Activated T-cell treated with anti-CD3 and anti-CD28 coated beads, Interleukin-2, amount 50 U/mL, for 4 hours (primary cell): ENCODE measurements at regions not wholly inside any gene's neighbourhood (a gene's known extent, or its start where the extent isn't known, plus 50 kb on each side); places are given as distances from the start of the nearest gene placed in this dataset.
A peak's percentile ranks its signal among the peaks of the same experiment; 100 is the strongest.

Experiments used
- ATAC-seq, 2 donors: fragments of 200-7000 bp; cut with Tn5 transposase; one replicate each; pipeline ENCODE4 v1.10.0; 2021
- DNase-seq: peaks from one replicate; pipeline ENCODE4 v3.0.0-alpha.2; 2020
- H3K27me3 Mint-ChIP-seq: one replicate; pipeline ENCODE4 v1.8.0; 2021; ENCODE audit warnings: low read depth, mixed read lengths
- H3K36me3 Mint-ChIP-seq: one replicate; pipeline ENCODE4 v1.8.0; 2022; ENCODE audit warnings: mixed read lengths; ENCODE audit not compliant: insufficient read depth
- H3K4me1 Mint-ChIP-seq: one replicate; pipeline ENCODE4 v1.8.0; 2021; ENCODE audit warnings: low read depth, mixed read lengths
- H3K4me3 Mint-ChIP-seq: one replicate; pipeline ENCODE4 v1.8.0; 2021; ENCODE audit warnings: mild to moderate bottlenecking, moderate library complexity, mixed read lengths
- H3K9me3 Mint-ChIP-seq: one replicate; pipeline ENCODE4 v1.8.0; 2021; ENCODE audit warnings: mixed read lengths

GRCh38 chr13:83516781-83517180 lies 365.5 kb downstream of the SLITRK1 start:
- no peaks in the 10 kb centered on the region for H3K36me3 Mint-ChIP-seq
- DNase-seq (no peak), ATAC-seq (peak in 1 of 2 donors; percentile 23)
- H3K9me3 Mint-ChIP-seq: peaks cover 8% of the 10 kb centered on the region
- H3K4me1 Mint-ChIP-seq: no peaks in the 10 kb centered on the region
- H3K27me3 Mint-ChIP-seq: no peaks in the 10 kb centered on the region
- no peak overlapping the region for H3K4me3 Mint-ChIP-seq

GRCh38 chr13:83515268-83516015 lies 366.8 kb downstream of the SLITRK1 start:
- DNase-seq (no peak), ATAC-seq (no peak)
- Mint-ChIP-seq H3K9me3 (peaks cover 8% of the 10 kb centered on the region), H3K27me3 (no peaks in the 10 kb centered on the region), H3K36me3 (no peaks in the 10 kb centered on the region), H3K4me3 (no peak overlapping the region), H3K4me1 (no peaks in the 10 kb centered on the region)

GRCh38 chr13:83508771-83509301 lies 373.4 kb downstream of the SLITRK1 start:
- Mint-ChIP-seq H3K27me3 (no peaks in the 10 kb centered on the region), H3K36me3 (no peaks in the 10 kb centered on the region), H3K4me1 (no peaks in the 10 kb centered on the region), H3K9me3 (peaks cover 6% of the 10 kb centered on the region), H3K4me3 (no peak overlapping the region)
- ATAC-seq (no peak), DNase-seq (no peak)

GRCh38 chr13:83503424-83503823 lies 378.9 kb downstream of the SLITRK1 start:
- H3K9me3 Mint-ChIP-seq: peaks cover 12% of the 10 kb centered on the region
- no peak overlapping the region for H3K4me3 Mint-ChIP-seq
- H3K36me3 Mint-ChIP-seq: no peaks in the 10 kb centered on the region
- H3K27me3 Mint-ChIP-seq: no peaks in the 10 kb centered on the region
- DNase-seq: no peak
- ATAC-seq: no peak
- no peaks in the 10 kb centered on the region for H3K4me1 Mint-ChIP-seq

GRCh38 chr13:83499286-83499685 lies 383.0 kb downstream of the SLITRK1 start:
- Mint-ChIP-seq H3K9me3 (peaks cover 12% of the 10 kb centered on the region), H3K36me3 (no peaks in the 10 kb centered on the region), H3K27me3 (no peaks in the 10 kb centered on the region), H3K4me1 (no peaks in the 10 kb centered on the region), H3K4me3 (no peak overlapping the region)
- DNase-seq (no peak), ATAC-seq (no peak)

- DNase-seq: no peak
- Mint-ChIP-seq H3K4me3 (no peak overlapping the region), H3K4me1 (no peaks in the 10 kb centered on the region), H3K27me3 (no peaks in the 10 kb centered on the region), H3K36me3 (no peaks in the 10 kb centered on the region), H3K9me3 (peaks cover 13% of the 10 kb centered on the region)
- ATAC-seq: no peak
Measured at GRCh38 chr13:83498481-83499190, 383.6 kb downstream of the SLITRK1 start.

GRCh38 chr13:83498045-83498444 lies 384.2 kb downstream of the SLITRK1 start:
- H3K9me3 Mint-ChIP-seq: peaks cover 10% of the 10 kb centered on the region
- H3K36me3 Mint-ChIP-seq: no peaks in the 10 kb centered on the region
- H3K4me3 Mint-ChIP-seq: no peak overlapping the region
- H3K27me3 Mint-ChIP-seq: no peaks in the 10 kb centered on the region
- DNase-seq: no peak
- no peaks in the 10 kb centered on the region for H3K4me1 Mint-ChIP-seq
- ATAC-seq: no peak

- DNase-seq: no peak
- peaks cover 9% of the 10 kb centered on the region for H3K9me3 Mint-ChIP-seq
- H3K4me3 Mint-ChIP-seq: no peak overlapping the region
- H3K4me1 Mint-ChIP-seq: no peaks in the 10 kb centered on the region
- ATAC-seq: no peak
- no peaks in the 10 kb centered on the region for H3K36me3 Mint-ChIP-seq
- H3K27me3 Mint-ChIP-seq: no peaks in the 10 kb centered on the region
Measured at GRCh38 chr13:83496501-83496900, 385.8 kb downstream of the SLITRK1 start.

GRCh38 chr13:83485101-83485500 lies 397.2 kb downstream of the SLITRK1 start:
- Mint-ChIP-seq H3K36me3 (no peaks in the 10 kb centered on the region), H3K9me3 (peaks cover 4% of the 10 kb centered on the region), H3K4me1 (no peaks in the 10 kb centered on the region), H3K4me3 (no peak overlapping the region), H3K27me3 (no peaks in the 10 kb centered on the region)
- no peak for DNase-seq
- no peak for ATAC-seq

- H3K36me3 Mint-ChIP-seq: no peaks in the 10 kb centered on the region
- DNase-seq (no peak), ATAC-seq (no peak)
- no peaks in the 10 kb centered on the region for H3K27me3 Mint-ChIP-seq
- no peak overlapping the region for H3K4me3 Mint-ChIP-seq
- peaks cover 19% of the 10 kb centered on the region for H3K9me3 Mint-ChIP-seq
- H3K4me1 Mint-ChIP-seq: no peaks in the 10 kb centered on the region
Measured at GRCh38 chr13:83471011-83471410, 411.3 kb downstream of the SLITRK1 start.

GRCh38 chr13:83470133-83470797 lies 412.0 kb downstream of the SLITRK1 start:
- no peaks in the 10 kb centered on the region for H3K36me3 Mint-ChIP-seq
- H3K27me3 Mint-ChIP-seq: no peaks in the 10 kb centered on the region
- ATAC-seq: no peak
- H3K4me1 Mint-ChIP-seq: no peaks in the 10 kb centered on the region
- H3K4me3 Mint-ChIP-seq: no peak overlapping the region
- H3K9me3 Mint-ChIP-seq: peaks cover 19% of the 10 kb centered on the region
- no peak for DNase-seq

GRCh38 chr13:83453723-83454122 lies 428.6 kb downstream of the SLITRK1 start:
- ATAC-seq: no peak
- H3K36me3 Mint-ChIP-seq: no peaks in the 10 kb centered on the region
- peaks cover 8% of the 10 kb centered on the region for H3K9me3 Mint-ChIP-seq
- DNase-seq: no peak
- H3K4me1 Mint-ChIP-seq: no peaks in the 10 kb centered on the region
- H3K4me3 Mint-ChIP-seq: no peak overlapping the region
- H3K27me3 Mint-ChIP-seq: no peaks in the 10 kb centered on the region

- H3K4me1 Mint-ChIP-seq: no peaks in the 10 kb centered on the region
- no peaks in the 10 kb centered on the region for H3K36me3 Mint-ChIP-seq
- no peak for DNase-seq
- H3K9me3 Mint-ChIP-seq: peaks cover 8% of the 10 kb centered on the region
- H3K27me3 Mint-ChIP-seq: no peaks in the 10 kb centered on the region
- peak in 1 of 2 donors; percentile 30 for ATAC-seq
- no peak overlapping the region for H3K4me3 Mint-ChIP-seq
Measured at GRCh38 chr13:83453300-83453699, 429.0 kb downstream of the SLITRK1 start.

- no peaks in the 10 kb centered on the region for H3K4me1 Mint-ChIP-seq
- H3K4me3 Mint-ChIP-seq: no peak overlapping the region
- ATAC-seq: no peak
- peaks cover 8% of the 10 kb centered on the region for H3K9me3 Mint-ChIP-seq
- no peak for DNase-seq
- no peaks in the 10 kb centered on the region for H3K36me3 Mint-ChIP-seq
- no peaks in the 10 kb centered on the region for H3K27me3 Mint-ChIP-seq
Measured at GRCh38 chr13:83452292-83452950, 429.9 kb downstream of the SLITRK1 start.
